CMK (cell line): ENCODE measurements at regions not wholly inside any gene's neighbourhood (a gene's known extent, or its start where the extent isn't known, plus 50 kb on each side); places are given as distances from the start of the nearest gene placed in this dataset.

Experiments used
- DNase-seq: peaks from one replicate; pipeline ENCODE4 v3.0.0-alpha.2; 2010; ENCODE audit warnings: low read depth

DNA sequence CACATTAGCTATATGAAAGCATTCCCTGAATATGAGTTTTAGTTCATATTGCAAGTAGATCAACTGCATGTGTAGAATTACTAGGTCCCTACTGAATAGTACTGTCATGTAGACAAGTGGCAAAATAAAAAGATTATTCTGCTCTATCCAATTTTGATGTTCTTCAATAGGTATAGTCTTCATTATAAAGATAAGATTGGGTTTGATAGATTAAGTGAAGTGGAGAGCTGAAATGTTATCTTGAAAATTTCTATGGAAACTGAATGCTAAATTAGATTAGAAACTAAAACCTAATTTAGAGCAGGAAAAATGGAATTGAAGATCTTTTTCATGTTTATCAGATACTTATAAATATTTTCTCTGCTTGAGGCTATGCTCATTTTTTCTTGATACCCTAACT is 1610.0 kb downstream of the BRINP3 start:
- no peak for DNase-seq

DNA sequence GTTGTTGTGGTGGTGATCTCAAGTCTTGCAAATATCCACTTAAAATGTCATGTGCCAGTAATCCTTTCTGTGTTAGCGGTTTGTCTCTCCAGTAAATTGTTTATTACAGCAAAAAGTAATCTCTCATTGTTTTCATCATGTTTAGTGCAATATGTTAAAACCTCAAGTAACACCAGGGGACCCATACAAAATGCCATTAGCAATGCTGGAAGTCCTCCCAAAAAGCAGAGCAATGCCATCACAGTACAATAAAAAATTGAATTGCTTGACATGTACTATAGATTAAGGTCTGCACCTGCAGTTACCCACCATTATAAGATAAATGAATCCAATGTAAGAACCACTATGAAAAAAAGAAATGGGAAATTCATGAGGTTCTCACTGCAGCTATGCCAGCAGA is 1606.5 kb downstream of the BRINP3 start:
- DNase-seq, result no peak

DNA sequence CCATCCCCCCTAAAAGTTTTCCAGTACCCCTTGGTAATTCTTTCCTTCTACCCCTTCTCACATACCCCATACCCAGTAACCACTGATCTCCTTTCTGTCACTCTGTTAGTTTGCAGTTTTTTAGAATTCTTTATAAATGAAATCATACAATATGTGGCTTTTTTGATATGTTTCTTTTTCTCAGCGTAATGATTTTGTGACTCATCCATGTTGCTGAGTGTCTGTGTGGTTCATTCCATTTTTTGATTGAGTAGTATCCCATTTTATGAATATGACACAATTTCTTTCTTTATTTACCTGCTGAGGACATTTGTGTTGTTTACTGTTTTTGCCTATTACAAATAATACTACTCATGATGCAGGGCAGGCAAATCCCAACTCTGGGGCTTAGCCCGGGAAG is 1605.3 kb downstream of the BRINP3 start:
- no peak for DNase-seq

DNA sequence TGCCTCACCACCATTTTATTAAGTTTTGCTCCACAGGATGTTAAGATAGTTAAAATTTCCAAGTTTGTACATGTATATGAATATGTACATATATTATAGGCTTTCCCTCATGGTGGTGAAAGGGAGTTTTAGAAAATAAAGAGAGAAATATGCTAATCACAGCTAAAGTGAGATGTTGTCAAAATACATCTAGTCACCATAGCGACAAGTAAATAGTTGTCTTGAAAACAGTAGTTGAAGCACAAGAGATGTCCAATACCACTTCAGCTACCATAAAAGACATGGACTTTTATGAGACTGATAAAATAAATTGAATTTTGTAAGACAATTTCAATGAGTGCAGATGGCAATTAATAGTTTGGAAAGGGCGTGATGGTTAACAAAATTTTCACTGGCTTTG is 1600.0 kb downstream of the BRINP3 start:
- no peak for DNase-seq

DNA sequence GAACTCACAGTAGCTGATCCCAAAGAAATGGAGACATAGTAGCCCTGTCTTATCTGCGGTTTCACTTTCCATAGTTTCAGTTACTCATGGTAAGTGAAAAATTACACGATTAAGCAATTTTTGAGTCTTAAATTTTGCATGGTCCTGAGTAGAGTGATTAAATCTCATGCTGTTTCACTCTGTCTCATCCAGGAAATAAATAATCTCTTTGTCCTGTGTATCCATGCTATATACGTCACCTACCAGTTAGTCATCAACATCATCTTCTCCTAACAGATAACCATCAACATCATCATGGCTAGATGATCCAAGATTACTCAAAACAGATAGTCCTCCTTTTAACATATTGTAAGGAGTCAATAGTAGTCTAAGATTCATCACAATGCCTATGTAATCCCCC is 1589.3 kb downstream of the BRINP3 start:
- DNase-seq, result no peak

DNA sequence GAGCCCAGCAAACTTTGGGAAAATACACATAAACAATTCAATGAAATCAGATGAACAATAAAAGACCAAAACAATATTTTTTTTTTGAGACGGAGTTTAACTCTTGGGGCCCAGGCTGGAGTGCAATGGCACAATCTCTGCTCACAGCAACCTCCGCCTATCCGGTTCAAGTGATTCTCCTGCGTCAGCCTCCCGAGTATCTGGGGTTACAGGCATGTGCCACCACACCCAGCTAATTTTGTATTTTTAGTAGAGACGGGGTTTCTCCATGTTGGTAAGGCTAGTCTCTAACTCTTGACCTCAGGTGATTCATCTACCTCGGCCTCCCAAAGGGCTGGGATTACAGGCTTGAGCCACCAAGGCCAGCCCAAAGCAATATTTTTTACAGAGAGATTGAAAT is 1588.5 kb downstream of the BRINP3 start:
- no peak for DNase-seq

DNA sequence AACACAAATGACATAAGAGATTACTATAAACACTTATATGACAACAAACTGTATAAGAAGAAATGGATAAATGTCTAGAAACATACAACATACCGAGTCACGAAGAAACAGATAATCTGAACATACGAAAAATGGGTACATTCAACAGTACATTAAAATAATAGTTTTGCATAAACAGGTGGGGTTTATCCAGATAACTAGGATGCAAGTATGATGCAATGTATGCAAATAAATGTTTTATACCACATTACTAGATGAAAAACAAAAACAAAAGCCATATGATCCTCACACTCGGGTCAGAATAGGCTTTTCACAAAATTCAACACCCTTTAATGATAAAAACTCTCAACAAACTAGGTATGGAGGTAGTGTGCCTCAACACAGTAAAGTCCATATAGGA is 1585.7 kb downstream of the BRINP3 start:
- DNase-seq, result no peak

DNA sequence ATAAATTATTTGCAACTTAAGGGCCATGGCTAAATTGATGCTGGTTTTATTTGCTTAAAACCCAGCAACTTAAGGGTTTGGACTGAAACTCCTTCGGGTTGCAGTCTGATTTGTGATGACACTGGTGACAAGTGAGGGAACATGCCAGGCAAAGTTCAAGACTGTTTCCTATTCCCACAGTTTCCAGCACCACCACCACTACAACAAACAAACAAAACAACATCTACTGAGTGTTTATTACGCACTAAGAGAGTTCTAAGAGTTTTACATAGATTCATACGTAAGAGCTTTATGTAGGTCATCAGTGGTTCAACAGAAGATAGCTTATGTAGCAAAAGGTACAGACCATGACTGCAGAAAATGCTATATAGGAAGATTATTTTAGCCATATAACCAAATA is 1582.1 kb downstream of the BRINP3 start:
- no peak for DNase-seq

DNA sequence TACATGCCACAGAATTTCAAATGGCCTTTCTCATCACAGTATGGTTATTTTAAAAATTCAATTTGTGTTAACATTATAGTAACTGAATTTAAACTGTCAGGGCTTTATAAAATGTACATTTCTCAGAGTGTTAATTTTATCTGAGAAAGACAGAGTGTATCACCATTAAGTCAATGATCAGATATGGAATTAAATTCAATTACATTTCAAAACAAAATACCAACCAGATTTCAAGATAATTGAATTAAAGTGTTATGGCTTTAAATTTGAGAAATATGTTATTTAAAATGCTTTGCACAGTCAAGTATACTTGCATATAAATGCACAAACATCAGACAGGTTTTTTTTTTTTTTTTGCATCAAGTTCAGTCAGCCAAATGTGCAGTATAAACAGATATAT is 1574.4 kb downstream of the BRINP3 start:
- no peak for DNase-seq

DNA sequence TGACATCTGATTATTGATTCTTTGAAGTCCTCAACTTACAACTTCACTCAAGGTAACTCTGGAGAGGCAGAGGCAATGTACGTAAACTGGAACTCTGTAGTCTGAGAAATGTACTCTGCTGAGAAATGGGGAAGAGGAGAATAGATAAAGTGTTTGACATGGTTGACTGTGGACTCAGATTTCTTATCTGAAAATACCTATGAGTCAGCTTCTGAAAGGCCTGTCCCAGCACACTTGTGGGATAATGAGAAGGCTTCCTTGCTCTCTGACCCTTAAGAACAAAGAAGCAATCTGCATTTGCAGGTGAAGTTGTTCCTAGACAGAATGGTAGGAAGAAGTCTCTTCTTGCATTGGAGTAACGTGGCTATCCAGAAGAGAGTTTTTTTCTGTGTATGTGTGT is 1573.5 kb downstream of the BRINP3 start:
- no peak for DNase-seq

DNA sequence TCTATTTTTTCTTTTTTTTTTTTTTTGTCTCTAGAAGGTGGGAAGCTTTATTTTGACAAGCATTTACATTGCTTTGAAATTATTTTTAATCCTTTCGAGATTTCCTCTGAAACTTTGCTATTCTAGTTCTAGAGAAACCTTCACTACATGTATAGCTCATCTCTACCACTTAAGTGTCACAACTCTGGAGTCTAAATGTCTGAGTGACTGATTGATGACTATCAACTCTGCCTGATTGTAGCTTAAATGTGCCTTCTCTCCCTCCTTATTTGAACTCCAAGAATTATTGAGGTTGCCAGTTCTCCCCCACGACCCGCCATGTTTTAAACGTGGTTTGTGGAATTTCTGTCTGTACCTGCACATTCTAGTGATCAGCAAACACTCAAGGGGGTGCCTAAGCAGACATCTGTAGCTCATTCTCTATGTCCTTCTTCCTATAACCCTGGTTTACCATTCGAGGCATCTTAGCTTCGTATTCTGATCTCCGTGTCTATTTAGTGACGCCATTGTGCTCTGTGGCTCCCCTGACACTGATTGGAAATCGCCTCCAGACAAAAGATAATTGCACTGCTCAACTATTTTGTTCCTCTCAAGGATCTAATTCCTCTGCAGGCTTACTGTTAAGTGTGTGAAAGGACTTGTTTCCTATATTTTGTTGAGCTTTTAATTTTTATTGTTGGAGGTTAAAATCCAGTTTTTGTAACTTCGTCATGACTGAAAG is 1570.6 kb downstream of the BRINP3 start:
- DNase-seq, result no peak

DNA sequence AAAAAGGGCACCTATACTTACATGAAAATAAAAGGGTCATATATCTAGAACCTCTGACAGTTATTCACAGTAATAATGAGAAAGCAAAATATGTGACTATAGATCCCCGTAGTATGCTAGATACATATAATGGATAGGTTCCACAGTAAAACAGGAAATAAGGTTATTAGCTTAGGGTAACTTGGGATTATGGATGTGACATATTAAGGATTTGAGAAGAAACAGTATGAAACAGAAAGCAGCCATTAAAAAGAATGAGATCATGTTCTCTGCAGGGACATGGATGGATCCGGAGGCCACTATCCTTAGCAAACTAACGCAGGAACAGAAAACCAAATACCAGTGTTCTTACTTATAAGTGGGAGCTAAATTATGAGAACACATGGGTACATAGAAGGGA is 1547.3 kb downstream of the BRINP3 start:
- no peak for DNase-seq

DNA sequence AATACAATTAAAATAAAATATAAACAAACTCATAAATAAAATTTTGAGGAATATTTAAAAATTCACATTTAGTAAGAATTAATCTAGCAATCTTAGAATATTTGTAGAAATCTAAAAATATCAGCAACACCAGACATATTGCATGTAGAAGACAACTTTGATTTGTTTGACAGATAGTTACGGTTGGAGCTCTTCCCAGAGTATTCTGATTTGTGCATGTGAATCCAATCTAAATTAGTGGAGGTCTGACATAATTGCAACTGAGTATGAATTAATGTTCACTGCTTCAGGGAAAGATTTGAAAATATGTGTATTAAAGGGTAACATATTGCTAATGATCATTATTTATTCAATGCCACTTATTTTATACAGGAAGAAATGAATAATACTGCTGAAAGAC is 1546.2 kb downstream of the BRINP3 start:
- DNase-seq, result no peak

DNA sequence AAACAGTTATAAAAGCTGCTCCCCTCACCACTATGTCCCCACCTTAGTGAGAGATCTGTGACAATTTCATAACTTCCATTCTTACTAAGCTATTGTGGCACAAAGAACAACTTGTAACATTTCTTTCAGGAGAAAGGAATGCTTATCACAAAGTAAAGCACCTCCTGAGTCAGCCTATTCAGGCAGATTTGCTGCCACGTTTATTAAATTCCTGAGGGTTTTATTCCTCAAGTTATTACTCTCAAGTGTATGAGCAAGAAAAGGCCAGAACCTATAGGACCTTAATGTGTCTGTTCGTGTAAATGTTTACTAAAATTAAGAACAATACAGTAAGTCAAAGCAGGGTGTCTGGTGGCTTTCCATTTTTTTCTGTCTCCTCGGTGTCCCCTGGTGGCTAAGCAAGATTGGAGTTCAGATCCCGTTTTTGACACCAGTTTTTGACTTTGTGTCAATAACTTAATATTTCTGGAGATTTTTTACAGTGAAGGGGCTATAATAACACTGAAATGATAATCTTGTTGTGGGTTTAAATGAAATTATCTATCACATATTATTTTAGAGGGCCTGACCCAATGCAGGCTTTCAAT is 1539.6 kb downstream of the BRINP3 start:
- DNase-seq, result no peak

DNA sequence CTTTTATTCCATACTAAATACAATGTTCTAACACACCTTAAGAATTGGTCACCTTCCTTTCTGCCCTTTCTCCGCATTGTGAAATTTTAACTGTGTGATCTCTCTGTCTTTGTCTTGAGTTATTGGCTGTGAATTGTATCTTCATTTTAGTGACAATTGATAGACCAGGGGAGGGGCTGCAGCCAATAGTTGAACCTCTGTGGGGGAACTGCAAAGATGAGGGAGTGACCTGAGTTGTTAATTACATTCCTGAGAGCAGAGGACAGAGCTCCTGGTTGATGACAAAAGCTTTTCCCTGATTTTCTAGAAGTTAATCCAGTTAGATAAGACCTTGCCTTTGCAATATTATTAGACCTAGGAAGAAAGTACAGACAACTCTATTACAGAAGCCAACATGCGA is 1535.7 kb downstream of the BRINP3 start:
- DNase-seq, result no peak

DNA sequence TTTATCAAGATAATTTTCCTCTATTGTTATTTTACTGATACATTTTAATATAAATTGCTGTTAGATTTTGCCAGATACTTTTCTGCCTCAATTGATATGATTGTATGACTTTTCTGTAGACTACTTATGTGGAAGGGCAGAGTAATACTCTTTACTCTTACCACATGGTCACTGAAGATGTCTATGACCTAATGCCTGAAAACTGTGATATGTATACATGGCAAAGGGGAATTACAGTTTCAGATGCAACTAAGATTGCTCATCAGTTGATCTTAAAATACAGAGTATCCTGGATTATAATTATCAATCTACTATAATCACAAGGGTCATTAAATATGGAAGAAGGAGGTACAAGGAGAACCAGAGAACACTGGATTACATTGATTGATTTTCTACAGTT is 1528.0 kb downstream of the BRINP3 start:
- DNase-seq, result no peak

DNA sequence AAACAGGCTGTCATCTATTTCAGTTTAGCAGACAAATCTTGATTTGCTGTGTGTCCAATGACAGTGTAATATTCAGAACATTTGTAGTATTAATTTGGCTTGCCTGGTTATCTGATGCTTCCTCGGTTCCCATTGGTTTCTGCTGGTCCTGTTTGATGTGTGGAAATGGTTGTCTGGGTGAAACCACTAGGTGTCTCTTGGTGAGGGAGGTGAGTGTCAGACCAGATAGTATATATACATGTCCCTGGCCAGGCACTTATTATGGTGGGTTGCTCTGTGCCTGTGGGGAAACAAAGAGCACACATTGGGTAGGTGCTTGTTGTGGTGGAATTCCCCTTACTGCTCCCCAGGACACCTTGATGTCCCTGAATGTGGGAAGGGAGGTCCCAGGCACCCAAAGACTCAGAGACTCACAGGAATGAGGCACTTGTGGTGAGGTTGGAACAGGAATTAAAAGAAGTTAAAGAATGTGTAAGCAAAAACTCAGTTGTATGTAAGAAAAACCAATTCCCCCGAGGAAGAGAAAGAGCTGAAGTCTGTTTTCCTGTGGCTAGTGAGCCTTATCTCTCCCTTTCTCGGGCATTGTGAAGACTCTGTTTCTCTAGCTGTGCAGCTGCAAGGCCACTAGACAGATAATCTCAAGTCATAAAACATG is 1519.1 kb downstream of the BRINP3 start:
- no peak for DNase-seq

DNA sequence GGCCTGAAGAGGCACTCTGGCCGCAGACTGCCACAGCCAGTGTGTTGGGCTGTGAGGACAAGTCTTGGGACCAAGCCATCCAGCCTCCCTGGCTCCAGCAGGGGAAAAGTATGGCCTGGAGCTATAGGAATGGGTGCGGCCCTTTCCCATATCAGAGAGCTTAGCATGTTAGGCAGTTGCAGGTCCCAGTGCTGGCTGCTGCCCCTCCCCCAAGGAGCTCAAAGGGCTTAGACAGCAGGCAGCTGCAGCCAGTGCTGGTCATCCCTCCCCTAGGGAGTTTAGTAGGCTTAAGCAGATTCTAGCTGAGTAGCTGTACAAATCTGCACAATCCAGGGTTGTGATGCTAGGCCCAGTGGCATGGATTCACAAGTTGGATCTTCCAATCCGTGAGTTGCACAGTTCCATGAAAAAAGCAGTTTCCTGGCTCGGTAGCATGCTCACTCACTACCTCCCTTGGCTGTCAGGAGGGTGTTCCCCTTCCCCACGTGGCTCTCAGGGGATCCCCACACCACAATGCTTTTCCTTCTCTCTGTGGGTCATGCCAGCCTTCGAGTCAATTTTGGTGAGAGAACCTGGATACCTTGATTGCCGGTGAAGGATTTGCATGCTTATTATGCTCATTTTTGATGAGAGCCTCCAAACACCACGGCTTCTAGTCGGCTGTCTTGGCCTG is 1490.8 kb downstream of the BRINP3 start:
- DNase-seq, result no peak

DNA sequence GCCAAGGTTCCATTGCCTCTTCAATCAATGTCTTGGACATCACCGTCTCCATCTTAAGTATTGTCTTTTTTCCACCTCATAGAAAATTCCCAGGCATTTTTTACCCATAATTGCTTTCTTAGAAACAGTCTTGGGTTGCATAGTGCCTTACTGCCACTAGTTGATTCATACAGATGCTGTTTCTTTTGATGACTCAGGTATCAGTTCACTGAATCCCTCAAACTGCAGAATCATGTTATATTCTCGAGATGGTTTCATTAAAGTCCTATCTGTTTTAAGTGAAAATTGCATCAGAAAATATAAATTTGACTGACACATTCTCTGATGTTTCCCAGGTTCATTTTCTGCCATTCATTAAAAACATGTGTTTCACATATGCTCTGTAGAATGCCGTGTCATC is 1489.1 kb downstream of the BRINP3 start:
- DNase-seq, result no peak

DNA sequence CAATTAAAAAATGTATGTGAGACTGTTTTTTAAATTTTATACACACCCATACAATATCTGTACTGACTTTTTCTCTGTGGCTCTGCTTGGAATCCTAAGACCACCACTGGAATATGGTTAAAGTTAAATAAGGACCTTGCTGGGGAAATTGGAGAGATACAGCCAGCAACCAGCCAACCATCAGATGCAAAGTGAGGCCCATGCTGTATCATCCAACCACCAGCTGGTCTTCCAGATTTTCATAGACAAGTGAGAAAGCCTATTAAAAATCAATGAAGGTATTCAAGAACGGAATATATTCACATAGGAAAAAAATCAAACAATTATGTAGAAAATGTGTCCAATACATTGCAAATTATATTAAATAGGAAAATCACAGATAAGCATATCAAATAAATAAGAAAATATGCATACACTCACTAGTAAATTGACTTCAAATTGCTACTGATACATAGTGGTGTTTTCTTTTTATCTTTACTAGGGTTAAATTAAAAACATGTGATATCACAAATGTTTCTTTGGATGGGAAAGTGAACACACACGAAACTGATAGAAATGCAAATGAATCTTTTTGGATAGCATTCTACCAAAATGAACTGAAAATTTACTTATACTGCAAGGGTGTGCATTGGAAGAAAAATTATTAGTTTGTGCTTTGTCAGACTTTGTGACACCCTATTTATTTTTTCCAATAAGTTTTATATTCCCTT is 1486.3 kb downstream of the BRINP3 start:
- no peak for DNase-seq

DNA sequence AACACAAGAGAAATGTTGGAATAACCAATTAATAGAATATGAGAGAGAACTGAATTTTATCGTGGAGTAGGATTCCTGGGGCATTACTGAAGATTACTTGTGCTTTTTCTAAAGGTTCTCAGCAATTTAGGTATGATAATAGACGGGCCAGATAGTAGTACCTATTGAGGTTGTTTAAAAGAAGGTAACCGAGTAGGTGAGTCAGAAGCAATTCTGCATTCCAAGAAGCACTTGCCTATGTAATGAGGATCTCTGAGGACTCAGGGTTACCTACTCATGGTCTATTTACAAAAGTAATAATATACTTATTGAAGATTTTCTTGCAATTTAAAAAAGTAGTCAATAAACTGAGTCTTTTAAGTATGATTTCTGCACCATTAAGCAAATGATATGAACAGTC is 1469.8 kb downstream of the BRINP3 start:
- DNase-seq, result no peak

DNA sequence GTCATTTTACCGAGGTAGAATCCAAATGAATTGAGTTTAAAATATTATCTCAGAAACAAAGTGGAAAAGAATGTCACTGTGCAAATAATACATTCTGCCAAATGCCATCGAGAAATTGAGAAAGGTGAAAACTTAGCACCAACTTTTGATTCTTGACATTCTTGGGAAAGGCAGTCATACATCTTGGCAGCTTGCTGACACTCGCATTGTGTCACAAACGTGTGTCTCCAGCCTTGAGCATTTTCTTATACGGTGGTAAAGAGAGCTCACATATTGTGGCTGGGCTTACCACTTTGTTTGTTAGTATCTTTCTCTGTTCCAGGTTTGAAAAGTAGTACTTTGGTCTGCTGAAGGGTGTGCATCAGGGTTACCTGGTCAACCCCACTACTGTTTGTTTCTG is 1456.1 kb downstream of the BRINP3 start:
- no peak for DNase-seq

DNA sequence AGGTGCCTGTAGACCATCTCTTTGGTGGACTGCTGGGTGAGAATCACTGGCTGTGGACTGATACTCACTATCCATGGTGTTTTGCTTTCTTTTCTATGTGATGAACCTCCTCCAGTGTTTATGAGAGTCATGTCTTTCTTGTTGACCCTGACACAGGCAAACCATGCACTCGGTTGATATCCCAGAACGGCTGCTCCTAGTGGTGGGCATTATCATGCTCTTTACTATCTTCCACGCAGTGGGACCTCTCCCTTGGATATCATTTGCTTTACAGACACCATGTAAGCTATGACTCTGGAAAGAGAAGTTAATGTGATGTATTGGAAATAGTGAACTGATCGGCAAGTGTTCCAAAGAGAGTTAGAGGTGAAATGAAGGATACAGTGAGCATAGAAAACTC is 1455.6 kb downstream of the BRINP3 start:
- no peak for DNase-seq
